ENCODE measurements at regions not wholly inside any gene's neighbourhood (a gene's known extent, or its start where the extent isn't known, plus 50 kb on each side); places are given as distances from the start of the nearest gene placed in this dataset.
"Not testable (repeated sequence)": the region's sequence is repeated elsewhere in the genome, so short reads cannot be mapped to it uniquely, and the experiment has no call there.

DNA sequence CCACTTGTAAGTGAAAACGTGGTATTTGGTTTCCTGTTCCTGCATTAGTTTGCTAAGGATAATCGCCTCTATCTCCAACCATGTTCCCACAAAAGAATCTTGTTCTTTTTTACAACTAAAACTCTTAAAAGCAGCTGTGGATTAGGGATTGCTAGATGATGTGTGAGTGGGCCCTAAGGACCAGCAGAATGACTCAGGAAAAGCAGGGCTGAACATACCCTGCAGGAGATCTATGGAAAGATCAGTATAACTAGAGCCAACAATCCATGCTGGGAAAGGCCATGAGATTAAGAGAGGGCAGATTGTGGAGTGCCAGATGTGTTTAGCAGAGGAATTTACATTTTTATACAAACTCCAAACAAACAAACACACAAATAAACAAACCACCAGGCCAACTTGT, 128.4 kb upstream of the TMEM164 start:
- H3K27me3 ChIP-seq (ENCODE audit: control insufficient read depth, insufficient read depth, low read length, poor library complexity, severe bottlenecking) = no peaks in the 10 kb centered on the region
- 83 to 86% methylated on average over 1 to 2 of the region's 2 CpGs for WGBS, 2 experiments

DNA sequence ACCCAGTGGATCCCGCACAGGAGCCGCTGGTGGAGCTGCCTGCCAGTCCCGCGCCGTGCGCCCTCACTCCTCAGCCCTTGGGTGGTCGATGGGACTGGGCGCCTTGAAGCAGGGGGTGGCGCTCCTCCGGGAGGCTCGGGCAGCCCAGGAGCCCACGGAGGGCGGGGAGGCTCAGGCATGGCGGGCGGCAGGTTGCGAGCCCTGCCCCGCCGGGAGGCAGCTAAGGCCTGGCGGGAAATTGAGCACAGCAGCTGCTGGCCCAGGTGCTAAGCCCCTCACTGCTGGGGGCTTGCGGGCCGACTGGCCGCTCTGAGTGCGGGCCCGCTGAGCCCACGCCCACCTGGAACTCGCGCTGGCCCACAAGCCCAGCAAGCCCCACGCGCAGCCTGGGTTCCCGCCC, 127.1 kb upstream of the TMEM164 start:
- 93 to 97% methylated on average over 30 of the region's 30 CpGs for WGBS, 2 experiments

More for the DNA sequence above, 128.4 kb upstream of the TMEM164 start:
- Histone ChIP-seq H3K4me3 (ENCODE audit: insufficient read depth, low read depth, low read length) (no peak overlapping the region), H3K4me1 (ENCODE audit: control insufficient read depth, insufficient read depth, low read length) (no peaks in the 10 kb centered on the region), H3K9me3 (ENCODE audit: control insufficient read depth, low read length) (no peaks in the 10 kb centered on the region), H3K36me3 (ENCODE audit: control insufficient read depth, insufficient read depth, low read length) (no peaks in the 10 kb centered on the region), H3K27ac (ENCODE audit: insufficient read depth, low read depth, low read length, poor library complexity, severe bottlenecking) (no peak overlapping the region)

DNA sequence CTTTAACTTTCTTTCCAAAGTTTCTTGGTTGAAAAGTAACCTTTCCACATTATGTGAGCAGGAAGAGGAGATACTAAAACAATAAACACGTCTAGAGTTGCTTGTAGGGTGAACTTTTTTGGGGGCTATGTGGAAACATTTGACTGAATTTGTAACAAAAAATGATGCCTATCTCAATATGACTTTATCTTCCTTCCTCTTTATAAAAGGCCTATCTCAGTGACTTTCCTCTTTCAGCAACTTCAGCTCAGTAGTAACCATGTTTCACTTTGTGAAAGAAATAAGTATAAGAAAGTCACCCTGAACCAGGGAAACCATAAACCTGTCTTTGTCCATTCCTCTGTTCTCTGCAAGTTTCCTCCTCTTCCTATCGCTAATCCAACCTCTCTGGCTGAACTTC, 124.7 kb upstream of the TMEM164 start:
- Histone ChIP-seq H3K27me3 (ENCODE audit: control insufficient read depth, insufficient read depth, low read length, poor library complexity, severe bottlenecking) (no peaks in the 10 kb centered on the region), H3K4me3 (ENCODE audit: insufficient read depth, low read depth, low read length) (no peak overlapping the region), H3K4me1 (ENCODE audit: control insufficient read depth, insufficient read depth, low read length) (no peaks in the 10 kb centered on the region), H3K27ac (ENCODE audit: insufficient read depth, low read depth, low read length, poor library complexity, severe bottlenecking) (no peak overlapping the region), H3K36me3 (ENCODE audit: control insufficient read depth, insufficient read depth, low read length) (no peaks in the 10 kb centered on the region), H3K9me3 (ENCODE audit: control insufficient read depth, low read length) (no peaks in the 10 kb centered on the region)
- 92 to 96% methylated on average over 1 of the region's 2 CpGs for WGBS, 2 experiments

More for the DNA sequence above, 127.1 kb upstream of the TMEM164 start:
- Histone ChIP-seq H3K27ac (ENCODE audit: insufficient read depth, low read depth, low read length, poor library complexity, severe bottlenecking) (no peak overlapping the region), H3K27me3 (ENCODE audit: control insufficient read depth, insufficient read depth, low read length, poor library complexity, severe bottlenecking) (no peaks in the 10 kb centered on the region), H3K4me3 (ENCODE audit: insufficient read depth, low read depth, low read length) (no peak overlapping the region), H3K9me3 (ENCODE audit: control insufficient read depth, low read length) (no peaks in the 10 kb centered on the region), H3K36me3 (ENCODE audit: control insufficient read depth, insufficient read depth, low read length) (no peaks in the 10 kb centered on the region), H3K4me1 (ENCODE audit: control insufficient read depth, insufficient read depth, low read length) (no peaks in the 10 kb centered on the region)

DNA sequence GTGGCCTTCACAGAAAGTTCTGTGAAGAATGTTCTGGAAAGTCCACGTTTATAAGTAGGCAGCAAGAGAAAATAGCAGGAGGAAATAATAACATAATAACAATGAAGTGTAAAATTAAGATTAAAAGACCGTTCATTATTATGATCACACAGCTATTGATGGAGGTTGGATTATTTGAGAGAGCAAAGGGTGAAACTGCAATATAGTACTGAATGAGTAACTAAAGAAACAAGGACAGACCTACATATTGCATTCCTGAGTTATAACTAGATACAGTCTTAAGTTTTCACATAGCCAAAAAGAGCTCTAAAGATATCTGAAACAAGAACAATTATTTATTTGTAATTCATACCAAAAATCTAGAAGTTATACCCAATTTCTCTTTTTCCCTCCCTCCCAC, 122.9 kb upstream of the TMEM164 start:
- H3K27ac ChIP-seq (ENCODE audit: insufficient read depth, low read depth, low read length, poor library complexity, severe bottlenecking) = no peak overlapping the region
- H3K4me3 ChIP-seq (ENCODE audit: insufficient read depth, low read depth, low read length) = no peak overlapping the region
- no peaks in the 10 kb centered on the region for H3K27me3 ChIP-seq (ENCODE audit: control insufficient read depth, insufficient read depth, low read length, poor library complexity, severe bottlenecking)
- H3K4me1 ChIP-seq (ENCODE audit: control insufficient read depth, insufficient read depth, low read length) = no peaks in the 10 kb centered on the region
- no peaks in the 10 kb centered on the region for H3K9me3 ChIP-seq (ENCODE audit: control insufficient read depth, low read length)
- WGBS, 2 experiments = no CpG with 5 or more reads among the region's 2 CpGs
- H3K36me3 ChIP-seq (ENCODE audit: control insufficient read depth, insufficient read depth, low read length) = no peaks in the 10 kb centered on the region

DNA sequence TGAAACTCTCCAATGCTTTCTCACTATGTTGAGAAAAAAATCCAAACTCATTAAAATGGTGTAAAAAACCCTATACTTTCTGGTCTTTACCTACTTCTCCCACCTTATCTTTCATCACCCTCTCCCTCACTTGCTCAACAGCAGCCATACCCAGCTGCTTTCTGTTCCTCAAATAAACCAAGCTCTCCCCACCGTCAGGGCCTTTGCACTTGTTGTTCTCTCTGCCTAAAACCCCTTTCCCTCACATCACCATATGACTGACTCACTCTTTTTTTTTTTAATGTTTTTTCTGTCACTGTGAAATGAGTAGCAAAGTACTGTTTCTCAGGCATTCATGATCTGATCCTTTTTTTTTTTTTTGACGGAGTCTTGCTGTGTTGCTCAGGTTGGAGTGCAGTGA, 122.3 kb upstream of the TMEM164 start:
- H3K27me3 ChIP-seq (ENCODE audit: control insufficient read depth, insufficient read depth, low read length, poor library complexity, severe bottlenecking) = no peaks in the 10 kb centered on the region
- H3K4me1 ChIP-seq (ENCODE audit: control insufficient read depth, insufficient read depth, low read length) = no peaks in the 10 kb centered on the region
- no peaks in the 10 kb centered on the region for H3K9me3 ChIP-seq (ENCODE audit: control insufficient read depth, low read length)
- no peak overlapping the region for H3K27ac ChIP-seq (ENCODE audit: insufficient read depth, low read depth, low read length, poor library complexity, severe bottlenecking)
- H3K36me3 ChIP-seq (ENCODE audit: control insufficient read depth, insufficient read depth, low read length) = no peaks in the 10 kb centered on the region
- WGBS, 2 experiments = 63 to 93% methylated on average over 1 to 2 of the region's 2 CpGs
- H3K4me3 ChIP-seq (ENCODE audit: insufficient read depth, low read depth, low read length) = no peak overlapping the region

DNA sequence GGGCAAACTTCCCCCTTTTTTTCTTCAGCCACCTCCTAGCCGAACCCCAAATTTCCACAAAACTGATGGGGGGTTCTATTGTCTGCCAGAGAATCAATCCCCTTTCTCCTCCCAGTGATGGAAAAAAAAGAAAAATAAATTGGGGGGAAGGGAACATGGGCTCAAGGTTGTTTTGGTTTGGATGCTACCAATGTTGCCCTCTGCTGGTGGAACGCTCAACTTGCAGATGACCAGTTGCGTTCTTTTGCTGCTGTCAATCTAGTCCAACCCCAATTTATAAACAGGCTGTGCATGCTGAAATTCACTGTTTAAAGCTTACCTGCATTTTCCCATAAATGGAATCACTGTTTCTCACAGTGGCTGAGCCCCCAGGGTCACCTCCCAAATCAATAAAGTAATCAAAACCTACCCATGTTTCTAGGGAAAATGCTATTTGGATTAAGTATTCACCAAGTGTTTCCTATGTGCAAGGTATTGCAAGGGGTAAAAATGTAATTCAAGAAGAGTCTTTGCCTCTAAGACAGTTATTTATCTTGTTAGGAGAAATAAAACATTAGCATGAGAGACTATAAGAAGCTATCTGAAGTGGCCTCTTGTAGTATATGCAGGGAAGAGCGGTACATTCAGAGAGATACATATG, 116.7 kb upstream of the TMEM164 start:
- Histone ChIP-seq H3K27ac (ENCODE audit: insufficient read depth, low read depth, low read length, poor library complexity, severe bottlenecking) (no peak overlapping the region), H3K9me3 (ENCODE audit: control insufficient read depth, low read length) (no peaks in the 10 kb centered on the region), H3K4me3 (ENCODE audit: insufficient read depth, low read depth, low read length) (no peak overlapping the region), H3K4me1 (ENCODE audit: control insufficient read depth, insufficient read depth, low read length) (no peaks in the 10 kb centered on the region), H3K27me3 (ENCODE audit: control insufficient read depth, insufficient read depth, low read length, poor library complexity, severe bottlenecking) (no peaks in the 10 kb centered on the region), H3K36me3 (ENCODE audit: control insufficient read depth, insufficient read depth, low read length) (no peaks in the 10 kb centered on the region)
- 32 to 38% methylated on average over 3 of the region's 4 CpGs for WGBS, 2 experiments

DNA sequence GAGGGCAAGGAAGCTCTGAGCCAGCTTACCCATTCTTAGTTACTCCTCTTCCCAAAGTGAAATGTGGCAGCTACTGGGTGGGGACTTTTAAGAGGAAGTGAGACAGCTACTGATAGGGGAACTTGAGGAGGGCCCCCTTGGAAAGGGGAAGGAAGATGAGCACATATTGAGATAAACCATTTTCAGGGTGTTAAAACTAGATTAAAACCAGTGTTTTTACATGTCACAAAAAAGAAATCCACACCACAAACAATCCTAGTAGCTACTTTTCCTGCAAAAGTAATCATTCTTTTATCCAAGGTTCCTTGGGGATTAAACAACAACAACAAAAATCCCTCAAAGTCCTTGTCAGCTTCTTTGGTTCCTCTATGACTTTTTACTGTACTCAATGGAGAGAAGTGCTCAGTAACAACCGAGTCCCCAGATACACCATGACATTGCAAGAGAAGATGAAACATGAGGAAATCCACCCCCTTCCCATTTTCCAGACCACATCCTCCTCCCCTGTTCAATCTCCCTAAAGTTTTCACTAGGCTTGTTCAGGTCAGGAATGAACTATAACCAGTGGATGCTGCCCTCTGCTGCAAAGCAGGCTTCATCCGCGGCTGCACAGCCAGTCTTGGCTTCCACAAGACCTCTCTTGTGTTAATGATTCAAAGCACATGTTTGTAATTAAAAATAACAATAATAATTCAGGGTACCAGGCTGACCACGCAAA, 113.5 kb upstream of the TMEM164 start:
- WGBS, 2 experiments = 68 to 95% methylated on average over 2 to 4 of the region's 4 CpGs
- no peaks in the 10 kb centered on the region for H3K4me1 ChIP-seq (ENCODE audit: control insufficient read depth, insufficient read depth, low read length)
- no peaks in the 10 kb centered on the region for H3K9me3 ChIP-seq (ENCODE audit: control insufficient read depth, low read length)

DNA sequence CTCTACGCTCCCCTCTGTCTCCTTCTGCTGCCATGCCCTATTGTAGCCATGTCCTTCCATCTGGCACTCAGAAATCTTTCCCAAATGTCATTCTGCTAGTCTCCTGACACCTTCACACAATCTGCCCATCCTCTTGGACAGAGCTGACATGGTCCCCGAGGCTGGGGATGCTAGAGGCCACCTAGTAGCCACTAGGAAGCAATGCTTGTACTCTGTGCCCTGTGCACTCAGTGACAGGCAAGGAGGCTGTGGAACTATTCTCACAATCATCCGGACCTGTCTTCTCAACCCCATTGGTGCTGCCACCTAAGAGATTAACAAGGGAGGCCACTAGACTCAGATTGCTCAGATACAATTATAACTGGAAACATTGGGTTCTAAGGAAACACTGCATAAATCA, 112.6 kb upstream of the TMEM164 start:
- Histone ChIP-seq H3K9me3 (ENCODE audit: control insufficient read depth, low read length) (no peaks in the 10 kb centered on the region), H3K27me3 (ENCODE audit: control insufficient read depth, insufficient read depth, low read length, poor library complexity, severe bottlenecking) (no peaks in the 10 kb centered on the region), H3K27ac (ENCODE audit: insufficient read depth, low read depth, low read length, poor library complexity, severe bottlenecking) (no peak overlapping the region), H3K36me3 (ENCODE audit: control insufficient read depth, insufficient read depth, low read length) (no peaks in the 10 kb centered on the region), H3K4me3 (ENCODE audit: insufficient read depth, low read depth, low read length) (no peak overlapping the region), H3K4me1 (ENCODE audit: control insufficient read depth, insufficient read depth, low read length) (no peaks in the 10 kb centered on the region)
- 95 to 96% methylated on average over 3 of the region's 3 CpGs for WGBS, 2 experiments

More for the DNA sequence above, 113.5 kb upstream of the TMEM164 start:
- H3K4me3 ChIP-seq (ENCODE audit: insufficient read depth, low read depth, low read length) = no peak overlapping the region
- no peak overlapping the region for H3K27ac ChIP-seq (ENCODE audit: insufficient read depth, low read depth, low read length, poor library complexity, severe bottlenecking)
- no peaks in the 10 kb centered on the region for H3K27me3 ChIP-seq (ENCODE audit: control insufficient read depth, insufficient read depth, low read length, poor library complexity, severe bottlenecking)
- no peaks in the 10 kb centered on the region for H3K36me3 ChIP-seq (ENCODE audit: control insufficient read depth, insufficient read depth, low read length)

DNA sequence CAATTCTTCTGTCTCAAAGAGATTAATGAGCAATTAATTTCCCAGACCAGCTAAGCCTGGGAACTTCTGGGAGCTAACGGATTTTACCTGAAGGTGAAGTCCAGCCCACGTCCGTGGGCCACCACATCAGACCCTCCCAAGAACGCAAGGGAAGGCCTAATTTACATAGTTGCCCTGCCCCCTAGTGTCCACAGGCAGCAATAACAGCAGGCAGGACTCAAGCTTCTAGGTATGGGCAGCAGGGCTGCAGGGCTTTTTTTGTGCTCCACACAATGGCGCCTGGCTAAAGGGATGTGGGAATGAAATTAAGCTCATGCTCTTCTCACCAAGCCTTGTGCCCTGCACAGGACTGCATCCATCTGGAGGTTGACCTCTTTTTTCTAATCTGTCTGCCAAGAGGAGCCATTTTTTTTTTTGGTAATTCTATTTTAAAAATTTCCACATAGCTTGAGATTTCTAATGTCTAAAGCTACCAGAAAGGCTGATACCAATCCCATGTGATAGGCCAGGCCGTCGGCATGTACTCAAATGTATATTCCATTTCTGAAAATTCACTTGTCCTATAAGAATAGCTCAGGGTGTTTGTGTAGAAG, 111.9 kb upstream of the TMEM164 start:
- WGBS, 2 experiments = 16 to 43% methylated on average over 5 to 7 of the region's 7 CpGs
- no peaks in the 10 kb centered on the region for H3K4me1 ChIP-seq (ENCODE audit: control insufficient read depth, insufficient read depth, low read length)

DNA sequence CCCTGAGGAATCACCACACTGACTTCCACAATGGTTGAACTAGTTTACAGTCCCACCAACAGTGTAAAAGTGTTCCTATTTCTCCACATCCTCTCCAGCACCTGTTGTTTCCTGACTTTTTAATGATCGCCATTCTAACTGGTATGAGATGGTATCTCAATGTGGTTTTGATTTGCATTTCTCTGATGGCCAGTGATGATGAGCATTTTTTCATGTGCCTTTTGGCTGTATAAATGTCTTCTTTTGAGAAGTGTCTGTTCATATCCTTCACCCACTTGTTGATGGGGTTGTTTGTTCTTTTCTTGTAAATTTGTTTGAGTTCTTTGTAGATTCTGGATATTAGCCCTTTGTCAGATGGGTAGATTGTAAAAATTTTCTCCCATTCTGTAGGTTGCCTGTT, 106.9 kb upstream of the TMEM164 start:
- not testable (repeated sequence) for H3K27ac ChIP-seq (ENCODE audit: insufficient read depth, low read depth, low read length, poor library complexity, severe bottlenecking); H3K36me3 ChIP-seq (ENCODE audit: control insufficient read depth, insufficient read depth, low read length); H3K27me3 ChIP-seq (ENCODE audit: control insufficient read depth, insufficient read depth, low read length, poor library complexity, severe bottlenecking); H3K4me3 ChIP-seq (ENCODE audit: insufficient read depth, low read depth, low read length); H3K9me3 ChIP-seq (ENCODE audit: control insufficient read depth, low read length); H3K4me1 ChIP-seq (ENCODE audit: control insufficient read depth, insufficient read depth, low read length)
- WGBS, 2 experiments = no CpG with 5 or more reads among the region's 1 CpG

More for the DNA sequence above, 111.9 kb upstream of the TMEM164 start:
- Histone ChIP-seq H3K27me3 (ENCODE audit: control insufficient read depth, insufficient read depth, low read length, poor library complexity, severe bottlenecking) (no peaks in the 10 kb centered on the region), H3K4me3 (ENCODE audit: insufficient read depth, low read depth, low read length) (no peak overlapping the region), H3K36me3 (ENCODE audit: control insufficient read depth, insufficient read depth, low read length) (no peaks in the 10 kb centered on the region), H3K9me3 (ENCODE audit: control insufficient read depth, low read length) (no peaks in the 10 kb centered on the region), H3K27ac (ENCODE audit: insufficient read depth, low read depth, low read length, poor library complexity, severe bottlenecking) (no peak overlapping the region)
